ENCODE measurements at regions not wholly inside any gene's neighbourhood (a gene's known extent, or its start where the extent isn't known, plus 50 kb on each side); places are given as distances from the start of the nearest gene placed in this dataset.

DNA sequence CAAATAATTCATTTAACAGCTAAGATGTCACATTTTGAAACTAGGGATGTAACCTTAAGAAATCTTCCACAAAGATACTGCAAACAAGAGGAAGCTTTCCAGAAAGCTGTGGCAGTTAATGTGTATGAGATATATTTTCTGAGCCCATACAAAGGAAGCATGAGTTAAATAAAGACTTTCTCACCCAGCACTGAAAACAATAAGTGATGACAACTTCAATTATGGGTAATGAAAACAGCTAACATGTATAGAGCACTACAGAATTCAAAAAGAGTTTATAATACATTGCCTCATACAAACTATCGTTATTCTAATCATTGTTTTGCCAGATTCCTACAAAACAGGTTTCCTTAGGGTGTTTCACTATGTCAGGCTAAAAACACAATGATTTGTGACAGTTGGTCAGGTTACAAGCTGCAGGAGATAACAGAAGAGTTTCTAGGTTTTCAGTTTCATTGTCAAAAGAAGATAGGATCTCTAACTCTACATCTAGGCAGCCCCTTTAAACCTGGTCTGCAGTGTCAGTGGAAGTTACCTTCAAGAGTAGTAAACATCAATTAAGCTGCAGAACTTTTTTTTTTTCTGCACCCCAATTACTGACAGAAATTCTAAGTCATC lies 618.1 kb upstream of the ADGRL3 start:
- no peak overlapping the region for H3K4me2 ChIP-seq (ENCODE audit: low read depth, low read length)
- 8% methylated on average over 1 of the region's 1 CpG for WGBS (ENCODE audit: low lambda C conversion rate)
- TF ChIP-seq, protein P1, sequence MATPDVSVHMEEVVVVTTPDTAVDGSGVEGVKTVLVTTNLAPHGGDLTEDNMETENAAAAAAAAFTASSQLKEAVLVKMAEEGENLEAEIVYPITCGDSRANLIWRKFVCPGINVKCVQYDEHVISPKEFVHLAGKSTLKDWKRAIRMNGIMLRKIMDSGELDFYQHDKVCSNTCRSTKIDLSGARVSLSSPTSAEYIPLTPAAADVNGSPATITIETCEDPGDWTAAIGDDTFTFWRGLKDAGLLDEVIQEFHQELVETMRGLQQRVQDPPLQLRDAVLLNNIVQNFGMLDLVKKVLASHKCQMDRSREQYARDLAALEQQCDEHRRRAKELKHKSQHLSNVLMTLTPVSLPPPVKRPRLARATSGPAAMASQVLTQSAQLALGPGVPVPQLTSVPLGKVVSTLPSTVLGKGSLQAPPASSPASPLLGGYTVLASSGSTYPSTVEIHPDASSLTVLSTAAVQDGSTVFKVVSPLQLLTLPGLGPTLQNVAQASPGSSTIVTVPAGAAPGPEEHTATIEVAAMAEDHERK (CRISPR knock-in tag; IDR thresholded peaks at IDR 0.05; ENCODE audit: low read depth), result no peak
- TF ChIP-seq, protein P2, sequence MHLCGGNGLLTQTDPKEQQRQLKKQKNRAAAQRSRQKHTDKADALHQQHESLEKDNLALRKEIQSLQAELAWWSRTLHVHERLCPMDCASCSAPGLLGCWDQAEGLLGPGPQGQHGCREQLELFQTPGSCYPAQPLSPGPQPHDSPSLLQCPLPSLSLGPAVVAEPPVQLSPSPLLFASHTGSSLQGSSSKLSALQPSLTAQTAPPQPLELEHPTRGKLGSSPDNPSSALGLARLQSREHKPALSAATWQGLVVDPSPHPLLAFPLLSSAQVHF (CRISPR knock-in tag; IDR thresholded peaks at IDR 0.05), result no peak
- TF ChIP-seq FOXA3 (CRISPR knock-in tag; IDR thresholded peaks at IDR 0.05) (no peak), SOX5 (CRISPR knock-in tag; IDR thresholded peaks at IDR 0.05; ENCODE audit: borderline replicate concordance) (no peak), NCOR1 (IDR thresholded peaks at IDR 0.05; ENCODE audit: borderline replicate concordance, low read length) (no peak), RELA (CRISPR knock-in tag; IDR thresholded peaks at IDR 0.05) (no peak), HES4 (CRISPR knock-in tag; IDR thresholded peaks at IDR 0.05; ENCODE audit: borderline replicate concordance) (no peak), NONO (IDR thresholded peaks at IDR 0.05) (no peak), NONO (CRISPR knock-in tag; conservative IDR thresholded peaks at IDR 0.05) (no peak), ZNF121 (CRISPR knock-in tag; IDR thresholded peaks at IDR 0.05) (no peak), MAFF (IDR thresholded peaks at IDR 0.05; ENCODE audit: low read depth, low read length) (no peak), PAXIP1 (CRISPR knock-in tag; conservative IDR thresholded peaks at IDR 0.05) (no peak), ZNF563 (CRISPR knock-in tag; IDR thresholded peaks at IDR 0.05) (no peak)
- TF ChIP-seq, protein P3, sequence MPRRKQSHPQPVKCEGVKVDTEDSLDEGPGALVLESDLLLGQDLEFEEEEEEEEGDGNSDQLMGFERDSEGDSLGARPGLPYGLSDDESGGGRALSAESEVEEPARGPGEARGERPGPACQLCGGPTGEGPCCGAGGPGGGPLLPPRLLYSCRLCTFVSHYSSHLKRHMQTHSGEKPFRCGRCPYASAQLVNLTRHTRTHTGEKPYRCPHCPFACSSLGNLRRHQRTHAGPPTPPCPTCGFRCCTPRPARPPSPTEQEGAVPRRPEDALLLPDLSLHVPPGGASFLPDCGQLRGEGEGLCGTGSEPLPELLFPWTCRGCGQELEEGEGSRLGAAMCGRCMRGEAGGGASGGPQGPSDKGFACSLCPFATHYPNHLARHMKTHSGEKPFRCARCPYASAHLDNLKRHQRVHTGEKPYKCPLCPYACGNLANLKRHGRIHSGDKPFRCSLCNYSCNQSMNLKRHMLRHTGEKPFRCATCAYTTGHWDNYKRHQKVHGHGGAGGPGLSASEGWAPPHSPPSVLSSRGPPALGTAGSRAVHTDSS (CRISPR knock-in tag; conservative IDR thresholded peaks at IDR 0.05), result no peak
- TF ChIP-seq, protein P4, sequence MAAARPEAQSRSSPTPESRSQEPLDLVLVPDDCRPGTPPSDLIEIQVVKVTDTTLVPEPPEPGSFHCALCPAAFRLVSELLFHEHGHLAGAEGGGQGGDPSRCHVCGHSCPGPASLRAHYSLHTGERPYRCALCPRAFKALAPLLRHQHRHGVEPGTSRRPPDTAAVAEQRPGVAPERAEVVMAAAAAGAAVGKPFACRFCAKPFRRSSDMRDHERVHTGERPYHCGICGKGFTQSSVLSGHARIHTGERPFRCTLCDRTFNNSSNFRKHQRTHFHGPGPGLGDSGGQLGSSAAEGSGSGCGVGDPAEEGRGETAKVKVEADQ (CRISPR knock-in tag; IDR thresholded peaks at IDR 0.05; ENCODE audit: borderline replicate concordance), result no peak
- TF ChIP-seq, protein P5, sequence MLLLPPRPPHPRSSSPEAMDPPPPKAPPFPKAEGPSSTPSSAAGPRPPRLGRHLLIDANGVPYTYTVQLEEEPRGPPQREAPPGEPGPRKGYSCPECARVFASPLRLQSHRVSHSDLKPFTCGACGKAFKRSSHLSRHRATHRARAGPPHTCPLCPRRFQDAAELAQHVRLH (CRISPR knock-in tag; IDR thresholded peaks at IDR 0.05; ENCODE audit: borderline replicate concordance, low read depth), result no peak

More for the DNA sequence above, 618.1 kb upstream of the ADGRL3 start:
- ATAC-seq (no peak), DNase-seq (ENCODE audit: low spot score) (no peak), FAIRE-seq (no peak)
- intact Hi-C loops (cut with micrococcal nuclease; ENCODE audit: unreplicated experiment) (no loop called here), in situ Hi-C loops (cut with HindIII; ENCODE audit: extremely low pct_ligation_motif_present, low pct_unique_long_range_greater_than_20kb) (no loop called here)
- Histone ChIP-seq H3K9me3 (ENCODE audit: low read length) (0 out of 2 replicates have a peak, but pooled peaks cover 10% of the 10 kb centered on the region), H3K79me2 (ENCODE audit: insufficient read depth, low read length) (no peaks in the 10 kb centered on the region), H3K27me3 (ENCODE audit: control insufficient read depth in 1 of 2, insufficient read depth in 2 of 2, low read length in 2 of 2) (no peaks in the 10 kb centered on the region; a peak in 1 of 5 replicates), H3K9ac (ENCODE audit: insufficient read depth, low read depth, low read length) (no peak overlapping the region), H3K4me1 (ENCODE audit: insufficient read depth, low read length) (no peaks in the 10 kb centered on the region), H3K27ac (ENCODE audit: extremely low read length, insufficient read depth, low read length) (no peak overlapping the region), H2AFZ (ENCODE audit: low read length) (no peak overlapping the region), H4K20me1 (ENCODE audit: insufficient read depth, low read length) (no peaks in the 10 kb centered on the region), H3K4me3 (replicated peaks in 1 of 3; ENCODE audit: insufficient read depth in 1 of 3, low read depth in 2 of 3, low read length in 3 of 3) (no peak overlapping the region), H3K36me3 (replicated peaks in 1 of 2; ENCODE audit: control insufficient read depth in 1 of 2, insufficient read depth in 2 of 2, low read length in 2 of 2) (no peaks in the 10 kb centered on the region)
- BruUV-seq (replicated peaks), result no TSS peak
- CTCF ChIA-PET (ENCODE audit: low intra/inter-chr PET ratio, low total read pairs), result no interaction called here
- POLR2A ChIA-PET, result no interaction called here
